ENCODE measurements at regions not wholly inside any gene's neighbourhood (a gene's known extent, or its start where the extent isn't known, plus 50 kb on each side); places are given as distances from the start of the nearest gene placed in this dataset.
"Not testable (repeated sequence)": the region's sequence is repeated elsewhere in the genome, so short reads cannot be mapped to it uniquely, and the experiment has no call there.

DNA sequence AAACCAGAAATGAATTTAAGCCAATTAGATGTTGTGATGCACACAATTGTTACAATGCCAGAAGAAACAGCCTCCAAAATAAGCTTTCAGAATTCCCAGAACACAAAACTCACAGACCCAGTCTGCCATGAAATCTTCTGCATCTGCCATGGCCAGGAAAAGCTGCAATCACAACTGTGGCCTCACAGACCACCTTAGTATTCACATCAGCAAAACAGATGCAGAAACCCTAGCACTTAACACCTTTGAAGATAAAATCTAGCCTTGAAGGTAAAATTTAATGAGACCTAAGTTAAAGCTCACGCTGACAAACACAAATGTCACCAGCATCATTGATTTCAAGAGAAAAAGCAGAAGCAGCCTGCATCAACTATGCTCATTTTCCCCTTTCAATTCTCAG is 566.8 kb upstream of the TMPRSS15 start:
- no peak for DNase-seq

- no peak for DNase-seq
Observed at GRCh38 chr21:18970941-18971340, 567.4 kb upstream of the TMPRSS15 start.

GRCh38 chr21:18985584-18985983 is 582.0 kb upstream of the TMPRSS15 start:
- DNase-seq = no peak

DNA sequence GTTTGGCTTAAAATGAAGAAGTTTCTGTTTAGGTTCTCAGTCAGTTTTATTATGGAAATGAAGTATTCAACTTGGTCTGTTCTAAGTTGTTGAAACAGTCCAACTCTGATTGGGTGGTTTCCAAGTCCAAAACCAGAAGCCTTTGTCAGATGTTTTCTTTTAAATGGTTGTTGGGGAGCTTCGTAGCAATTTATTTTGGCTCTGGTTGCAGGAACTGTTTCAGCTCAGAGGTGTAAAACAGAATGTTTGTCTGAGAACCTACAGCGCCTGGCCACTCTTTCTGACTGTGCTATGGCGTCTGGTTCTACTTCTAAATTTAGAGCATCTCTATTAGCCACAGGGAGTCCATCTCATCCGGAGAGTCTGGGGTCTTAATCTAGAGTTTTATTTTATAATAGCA is 582.6 kb upstream of the TMPRSS15 start:
- DNase-seq = no peak

DNA sequence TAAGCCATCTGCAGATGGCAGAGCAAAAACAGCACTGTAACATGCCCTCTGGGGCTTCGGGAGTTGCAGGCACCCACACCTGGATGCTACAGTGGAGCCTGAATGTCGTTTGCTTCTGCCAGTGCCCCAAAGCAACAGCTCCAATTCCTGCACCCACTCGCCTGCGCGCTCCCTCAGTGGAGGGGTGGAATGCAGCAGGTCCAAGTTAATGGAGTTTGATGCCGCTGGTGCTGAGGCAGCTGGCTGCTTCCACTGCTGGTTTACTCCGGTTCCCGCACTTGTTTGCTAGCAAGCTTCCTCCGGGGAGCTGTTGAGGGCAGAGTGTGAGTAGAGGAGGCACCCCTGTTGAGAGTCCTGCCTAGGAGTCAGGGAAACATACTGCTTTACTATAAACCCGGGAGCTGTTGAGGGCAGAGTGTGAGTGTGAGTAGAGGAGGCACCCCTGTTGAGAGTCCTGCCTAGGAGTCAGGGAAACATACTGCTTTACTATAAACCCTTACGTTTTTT is 584.0 kb upstream of the TMPRSS15 start:
- DNase-seq = no peak

DNA sequence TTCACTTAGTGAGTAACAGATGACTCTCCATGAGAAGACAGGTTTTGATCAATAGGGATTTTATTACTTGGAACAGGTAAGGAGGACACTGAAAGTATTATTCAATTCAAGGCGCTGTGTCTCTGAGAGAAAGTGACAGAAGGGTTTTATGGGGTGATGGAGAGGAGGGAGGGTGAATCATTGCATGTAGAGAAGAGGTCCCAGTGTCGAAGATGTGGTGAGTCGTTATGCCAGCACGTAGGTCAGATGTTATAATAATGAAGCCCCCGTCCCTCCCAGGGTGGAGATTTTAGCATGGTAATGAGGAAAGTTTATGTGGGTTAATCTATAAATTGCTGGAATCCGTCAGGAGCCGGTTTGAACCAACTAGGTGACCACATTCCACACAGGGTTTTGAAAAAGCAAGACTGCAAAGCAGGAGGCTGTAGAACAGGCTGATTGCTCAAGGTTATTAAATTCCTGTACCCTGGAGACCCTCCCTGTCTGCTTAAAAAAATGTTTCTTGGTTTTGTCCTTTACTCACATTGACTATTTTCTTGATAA is 586.4 kb upstream of the TMPRSS15 start:
- DNase-seq = no peak

GRCh38 chr21:18991846-18992245 is 588.3 kb upstream of the TMPRSS15 start:
- DNase-seq = no peak

- DNase-seq = no peak
Observed at GRCh38 chr21:19010251-19010650, 606.7 kb upstream of the TMPRSS15 start.

DNA sequence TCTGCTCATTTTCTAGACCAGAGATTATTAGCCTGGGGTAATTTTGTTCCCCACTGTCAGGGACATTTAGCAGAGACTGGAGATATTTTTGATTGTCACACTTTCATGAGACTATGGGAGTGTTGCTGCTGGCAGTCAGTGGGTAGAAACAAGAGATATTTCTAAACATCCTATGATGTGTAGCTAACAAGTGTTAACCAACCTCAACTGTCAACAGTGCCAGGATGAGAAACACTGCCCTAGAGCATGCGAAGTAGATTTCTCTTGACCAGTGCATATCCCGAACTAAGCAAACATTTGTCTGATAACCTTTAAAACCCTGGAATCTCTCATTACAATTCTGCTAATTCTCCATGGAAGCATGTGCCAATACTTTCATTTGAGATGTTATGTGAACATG is 607.4 kb upstream of the TMPRSS15 start:
- no peak for DNase-seq

DNA sequence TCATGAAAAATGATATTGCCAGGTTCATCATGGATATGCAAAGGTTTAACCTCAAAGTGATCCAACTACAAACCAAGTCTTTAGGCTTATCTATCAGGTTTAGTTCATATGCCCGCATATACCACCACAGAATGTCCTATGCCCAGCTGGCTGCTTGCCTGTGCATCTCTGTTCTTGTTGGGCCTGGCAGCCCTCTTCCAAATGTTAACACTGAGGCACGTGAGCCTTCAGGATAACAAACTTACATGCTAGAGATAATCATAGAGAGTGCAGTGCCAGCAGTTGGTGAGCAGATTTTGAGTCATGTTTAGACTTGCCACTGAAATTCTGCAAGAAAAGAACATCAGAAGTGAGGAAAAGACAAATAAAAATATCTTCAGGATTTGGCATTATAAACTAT is 607.9 kb upstream of the TMPRSS15 start:
- no peak for DNase-seq

GRCh38 chr21:19013916-19014315 is 610.3 kb upstream of the TMPRSS15 start:
- DNase-seq = no peak

DNA sequence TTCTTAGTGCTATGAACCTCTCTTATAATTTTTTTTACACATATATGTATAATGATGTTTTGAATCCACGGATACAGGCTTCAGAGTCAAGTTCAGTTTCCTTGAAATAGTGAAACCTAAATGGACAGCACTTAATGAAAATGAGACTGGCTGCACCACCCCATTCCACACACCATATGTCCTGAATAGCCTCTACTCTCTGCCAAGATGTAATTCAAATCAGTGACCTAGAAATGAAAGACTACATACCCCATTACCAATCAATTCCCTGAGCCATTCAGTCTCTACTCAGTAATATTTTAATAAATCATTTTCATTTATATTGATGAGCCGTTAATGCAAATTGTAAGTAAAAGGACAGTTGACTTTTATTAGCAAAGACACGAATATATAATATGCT is 614.9 kb upstream of the TMPRSS15 start:
- no peak for DNase-seq

- DNase-seq = no peak
Observed at GRCh38 chr21:19022978-19023377, 619.4 kb upstream of the TMPRSS15 start.

DNA sequence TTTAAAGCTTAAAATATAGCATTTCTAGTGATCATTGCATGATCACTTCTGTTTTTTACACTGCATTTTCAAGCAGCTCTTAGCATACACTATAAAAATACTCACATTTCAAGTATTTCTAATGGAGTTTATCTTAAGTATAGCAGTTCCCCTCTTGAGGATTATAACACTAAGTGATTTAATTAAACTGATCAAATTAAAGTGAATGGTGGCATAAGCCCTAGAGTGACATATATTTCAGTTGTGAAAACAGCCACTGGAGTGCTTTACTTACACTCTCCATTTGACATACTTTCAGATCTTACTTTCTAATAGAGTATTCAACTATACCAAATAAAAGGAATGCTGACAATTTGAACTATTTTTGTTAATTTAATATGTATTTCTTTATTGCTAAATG is 623.3 kb upstream of the TMPRSS15 start:
- no peak for DNase-seq

DNA sequence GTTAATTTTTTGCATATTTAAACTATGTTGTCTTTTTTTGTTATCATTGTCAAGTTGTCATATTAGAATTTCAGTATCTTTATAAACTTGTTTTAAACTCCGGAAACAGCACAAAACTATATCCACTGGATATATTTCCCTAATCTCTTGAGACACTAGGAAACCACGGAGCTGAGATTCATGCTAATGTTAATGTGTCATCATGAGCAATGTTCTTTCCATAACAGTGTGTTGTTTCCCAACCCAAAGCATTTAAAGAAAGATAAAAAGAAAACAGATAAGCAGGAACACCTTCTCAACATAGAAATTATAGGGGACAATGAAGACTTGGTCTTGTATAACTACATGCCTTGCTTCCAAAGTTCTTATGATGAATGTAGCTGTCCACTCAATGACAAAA is 626.2 kb upstream of the TMPRSS15 start:
- DNase-seq = no peak

DNA sequence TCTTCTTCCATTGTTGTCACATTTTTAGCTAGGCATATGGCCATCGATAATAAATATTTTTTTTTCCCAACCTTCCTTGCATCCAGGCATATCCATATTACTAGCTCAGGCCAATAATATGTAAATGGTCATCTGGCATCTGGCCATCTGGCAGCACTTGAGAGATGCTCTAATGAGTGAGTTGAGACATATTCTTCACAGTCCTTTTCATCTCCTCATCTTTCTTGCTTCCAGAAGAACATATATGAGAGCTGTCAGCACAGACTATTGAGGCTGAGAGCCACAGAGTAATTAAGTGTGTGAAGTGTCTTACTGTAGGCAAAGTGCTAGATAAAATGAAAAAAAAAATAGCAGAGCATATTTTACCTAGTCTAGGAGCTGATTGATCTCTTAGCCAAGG is 628.4 kb upstream of the TMPRSS15 start:
- no peak for DNase-seq

- no peak for DNase-seq
Observed at GRCh38 chr21:19034041-19034440, 630.5 kb upstream of the TMPRSS15 start.

DNA sequence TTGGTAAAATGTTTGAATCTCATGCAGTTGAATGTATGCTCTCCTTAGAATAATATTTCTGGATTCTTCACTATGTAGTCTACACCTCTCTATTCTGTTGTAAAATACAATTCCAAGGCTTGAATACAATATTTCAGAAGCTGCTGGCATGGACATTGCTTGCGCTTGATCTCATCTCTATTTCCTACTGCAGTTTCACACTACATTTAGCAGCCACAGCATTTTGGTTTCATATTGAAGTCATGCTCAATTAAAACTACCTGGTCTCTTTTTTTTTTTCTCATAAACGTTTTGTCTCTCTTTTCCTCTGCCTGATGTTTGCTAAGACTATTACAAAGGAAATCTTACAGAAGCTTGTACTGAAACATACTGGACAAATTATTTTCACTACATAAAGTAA is 631.0 kb upstream of the TMPRSS15 start:
- no peak for DNase-seq

GRCh38 chr21:19045876-19046275 is 642.3 kb upstream of the TMPRSS15 start:
- DNase-seq = no peak

GRCh38 chr21:19048098-19048672 is 644.6 kb upstream of the TMPRSS15 start:
- no peak for DNase-seq

DNA sequence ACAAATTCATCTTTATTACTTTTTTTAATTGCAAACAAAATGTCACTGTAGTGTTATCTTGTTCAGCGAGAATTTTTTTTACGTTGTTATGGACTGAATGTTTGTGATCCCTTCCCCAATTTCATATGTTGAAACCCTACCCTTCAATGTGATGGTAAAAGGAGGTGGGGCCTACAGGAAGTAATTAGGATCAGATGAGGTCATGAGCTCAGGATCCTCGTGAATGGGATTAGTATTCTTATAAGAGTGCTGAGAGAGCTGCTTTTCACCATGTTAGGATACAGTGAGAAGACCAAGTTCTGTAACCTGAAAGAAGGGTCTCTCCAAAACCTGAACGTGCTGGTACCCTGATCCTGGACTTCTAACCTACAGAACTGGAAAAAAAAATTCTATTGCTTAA is 646.0 kb upstream of the TMPRSS15 start:
- DNase-seq = no peak

DNA sequence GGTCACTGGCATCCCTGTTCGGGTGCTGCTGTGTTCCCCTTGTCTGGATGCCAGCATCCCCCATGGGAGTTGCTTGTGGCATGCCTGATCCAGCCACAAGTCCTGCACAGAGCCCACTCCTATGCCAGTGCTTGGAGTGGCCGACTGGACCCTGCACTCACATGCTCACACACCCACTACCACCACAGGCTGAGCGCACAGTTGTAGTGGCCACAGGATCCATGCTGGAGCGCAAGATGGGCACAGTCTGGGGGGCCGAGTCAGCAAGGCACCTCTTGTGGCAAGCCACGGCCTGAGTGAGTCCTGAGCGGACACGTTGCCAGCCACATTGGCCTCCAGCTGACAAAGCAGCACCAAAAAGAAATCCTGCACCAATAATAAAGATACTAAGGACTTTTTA is 661.6 kb upstream of the TMPRSS15 start:
- no peak for DNase-seq

DNA sequence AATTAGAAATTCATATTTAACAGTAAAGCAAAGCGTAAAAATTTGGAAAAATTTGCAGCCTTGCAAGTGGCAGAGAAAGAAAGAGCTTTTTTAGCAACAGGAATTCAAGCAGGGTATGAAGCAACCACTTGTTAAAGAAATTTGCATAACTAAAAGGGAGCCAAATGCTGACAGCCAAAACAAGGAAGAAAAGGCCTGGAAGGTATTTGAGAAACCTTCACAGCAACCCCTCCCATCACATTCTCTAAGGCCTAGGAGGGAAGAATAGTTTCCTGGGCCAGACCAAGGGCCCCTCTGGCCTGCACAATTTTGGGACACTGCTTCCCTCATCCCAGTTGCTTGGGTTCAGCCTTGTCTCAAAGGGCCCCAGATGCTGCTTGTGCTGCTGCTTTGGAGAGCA is 672.4 kb upstream of the TMPRSS15 start:
- DNase-seq = no peak

- DNase-seq = no peak
Observed at GRCh38 chr21:19109694-19110093, 706.1 kb upstream of the TMPRSS15 start.

DNA sequence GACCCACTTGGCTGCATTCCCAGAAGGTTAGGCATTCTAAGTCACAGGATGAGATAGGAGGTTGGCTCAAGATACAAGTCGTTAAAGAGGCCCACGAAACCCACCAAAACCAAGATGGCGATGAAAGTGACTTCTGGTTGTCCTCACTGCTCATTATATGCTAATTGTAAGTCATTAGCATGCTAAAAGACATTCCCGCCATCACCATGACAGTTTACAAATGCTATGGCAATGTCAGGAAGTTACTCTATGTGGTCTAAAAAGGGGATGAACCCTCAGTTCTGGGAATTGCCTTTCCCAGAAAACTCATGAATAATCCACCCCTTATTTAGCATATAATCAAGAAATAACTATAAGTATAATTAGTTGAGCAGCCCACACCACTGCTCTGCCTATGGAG is 715.7 kb upstream of the TMPRSS15 start:
- DNase-seq = not testable (repeated sequence)
